Motor neuron (in vitro differentiated cells): ENCODE measurements at regions not wholly inside any gene's neighbourhood (a gene's known extent, or its start where the extent isn't known, plus 50 kb on each side); places are given as distances from the start of the nearest gene placed in this dataset.
A peak's percentile ranks its signal among the peaks of the same experiment; 100 is the strongest.

Experiments
- ATAC-seq, 8 experiments: fragments of 200-7000 bp; cut with Tn5 transposase; replicated peaks in 6 of 8; 2 replicates each; pipeline ENCODE4 v1.8.0; 2021; ENCODE audit warnings: mild to moderate bottlenecking in 8 of 8, moderate library complexity in 8 of 8
- H3K27ac ChIP-seq, 2 donors: fragments of 250-450 bp; sonication (Bioruptor Pico); 2 replicates each; pipeline ENCODE4 v1.9.0; 2021; ENCODE audit warnings: antibody characterized with exemption in 2 of 2, mild to moderate bottlenecking in 2 of 2, moderate library complexity in 1 of 2
- H3K4me1 ChIP-seq, 2 donors: fragments of 250-450 bp; sonication (Bioruptor Pico); replicated peaks in 1 of 2; 2 replicates each; pipeline ENCODE4 v1.6.1; 2021; ENCODE audit warnings: antibody characterized with exemption in 2 of 2, mild to moderate bottlenecking in 2 of 2, moderate library complexity in 1 of 2
- H3K4me3 ChIP-seq, 5 donors: fragments of 250-450 bp; sonication (Bioruptor Pico); 2 replicates each; pipeline ENCODE4 v1.9.0; 2021; ENCODE audit warnings: antibody characterized with exemption in 5 of 5, mild to moderate bottlenecking in 5 of 5, moderate library complexity in 4 of 5
- WGBS, 10 experiments: fragments of 450-650 bp; shearing (Covaris generic); methylation state at CpG; one replicate each; pipeline ENCODE4 v1.0.0; 2022; 5-methylcytosine and 5-hydroxymethylcytosine counted together
- in situ Hi-C, 9 experiments: fragments of 400-800 bp; cut with MboI; loops; one replicate each; pipeline ENCODE4 v1.15.0; 2021; ENCODE audit warnings: low sequenced_read_pairs in 9 of 9, low pct_unique_long_range_greater_than_20kb in 2 of 9; ENCODE audit not compliant: unreplicated experiment in 9 of 9

DNA sequence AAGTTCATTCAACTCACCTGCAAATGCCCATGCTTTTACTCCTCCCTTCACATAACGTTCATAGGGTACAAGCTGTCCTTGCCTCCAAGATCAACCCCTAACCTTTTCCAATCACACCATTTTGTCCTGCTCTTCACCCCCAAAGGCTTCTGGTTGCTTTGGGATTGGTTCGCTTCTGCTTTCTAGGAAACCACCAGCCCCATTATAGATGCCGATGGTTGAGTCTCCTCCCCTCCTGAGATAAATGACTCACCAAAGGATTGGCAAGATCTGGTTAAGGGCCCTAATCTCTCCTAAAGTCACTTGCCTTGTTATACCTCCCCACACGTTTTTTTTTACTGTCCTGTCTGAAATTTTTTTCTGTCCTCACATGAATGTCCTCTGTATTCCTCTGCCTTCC, 311.4 kb downstream of the HACE1 start:
- no peaks in the 10 kb centered on the region for H3K4me1 ChIP-seq
- H3K4me3 ChIP-seq: no peak overlapping the region
- ATAC-seq: no peak
- 14 to 90% (median 39%) methylated on average over 1 to 4 of the region's 4 CpGs; no CpG with 5 or more reads in 1 of the 10 experiments for WGBS, 10 experiments
- no peak overlapping the region for H3K27ac ChIP-seq
- in situ Hi-C loops: loop anchor here in 1 of 9 experiments (25.0 kb wide), 1 partner anchor 214 kb away; no protein-coding TSS in a partner anchor

DNA sequence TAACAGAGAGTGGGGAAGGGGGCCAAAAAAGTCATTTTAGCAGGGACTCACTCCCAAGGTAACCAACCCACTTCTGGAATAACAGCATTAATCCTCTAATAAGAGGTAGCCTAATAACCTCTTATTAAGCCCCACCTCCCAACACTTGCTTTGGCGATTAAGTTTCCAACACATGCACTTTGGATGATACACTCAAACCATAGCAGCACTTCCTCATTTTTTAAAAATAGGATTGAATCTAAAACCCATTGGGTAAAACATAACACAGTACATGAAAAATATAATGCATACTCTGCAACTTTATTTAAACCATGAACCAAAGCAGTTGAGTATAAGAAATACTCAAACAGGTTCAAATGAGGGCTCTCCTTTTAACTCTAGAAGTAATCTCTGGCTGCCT, 318.3 kb downstream of the HACE1 start:
- in situ Hi-C loops: loop anchor here in 1 of 9 experiments (25.0 kb wide), 1 partner anchor 221 kb away; no protein-coding TSS in a partner anchor
- no peaks in the 10 kb centered on the region for H3K4me1 ChIP-seq
- no peak overlapping the region for H3K4me3 ChIP-seq
- WGBS, 10 experiments: 17 to 100% (median 100%) methylated on average over 1 of the region's 1 CpG; no CpG with 5 or more reads in 3 of the 10 experiments
- no peak for ATAC-seq
- H3K27ac ChIP-seq: no peak overlapping the region

DNA sequence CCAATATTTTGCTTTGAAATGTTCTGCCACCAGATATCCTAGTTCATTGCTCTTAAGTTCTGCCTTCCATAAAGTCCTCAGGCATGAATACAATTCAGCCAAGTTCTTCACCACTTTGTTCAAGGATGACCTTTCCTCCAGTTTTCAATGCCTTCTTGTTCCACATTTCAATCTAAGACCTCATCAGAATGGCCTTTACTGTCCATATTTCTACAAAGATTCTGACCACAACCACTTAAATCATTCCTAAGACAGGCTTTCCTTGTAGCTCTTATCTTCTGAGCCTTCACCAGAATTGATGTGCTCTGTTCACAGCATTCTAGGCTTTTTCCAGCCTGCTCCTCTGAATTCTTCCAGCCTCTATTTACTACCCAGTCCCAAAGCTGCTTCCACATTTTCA, 319.0 kb downstream of the HACE1 start:
- no peak overlapping the region for H3K4me3 ChIP-seq
- in situ Hi-C loops: loop anchor here in 1 of 9 experiments (25.0 kb wide), 1 partner anchor 222 kb away; no protein-coding TSS in a partner anchor
- ATAC-seq: no peak

DNA sequence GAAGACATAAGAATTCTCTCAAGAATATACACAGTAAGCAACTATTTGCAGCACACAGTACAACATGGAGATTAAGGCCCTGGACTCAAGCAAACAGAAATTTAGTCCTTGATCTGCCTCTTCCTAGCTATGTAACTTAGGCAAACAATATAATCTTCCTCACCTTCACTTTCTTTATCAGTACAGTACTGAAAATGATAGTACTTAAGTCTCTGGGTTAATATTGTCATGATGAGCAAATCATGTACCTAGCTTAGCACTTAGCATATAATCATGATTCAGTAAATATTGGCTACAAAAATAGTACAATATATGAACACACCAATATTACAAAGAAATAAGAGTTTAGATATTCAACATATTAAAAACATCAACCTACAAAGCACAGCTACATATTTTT, 320.5 kb downstream of the HACE1 start:
- in situ Hi-C loops: loop anchor here in 1 of 9 experiments (25.0 kb wide), 1 partner anchor 223 kb away; no protein-coding TSS in a partner anchor
- Histone ChIP-seq H3K4me1 (no peaks in the 10 kb centered on the region), H3K27ac (no peak overlapping the region), H3K4me3 (no peak overlapping the region)
- ATAC-seq: no peak

More for the DNA sequence above, 319.0 kb downstream of the HACE1 start:
- no peaks in the 10 kb centered on the region for H3K4me1 ChIP-seq
- no peak overlapping the region for H3K27ac ChIP-seq

DNA sequence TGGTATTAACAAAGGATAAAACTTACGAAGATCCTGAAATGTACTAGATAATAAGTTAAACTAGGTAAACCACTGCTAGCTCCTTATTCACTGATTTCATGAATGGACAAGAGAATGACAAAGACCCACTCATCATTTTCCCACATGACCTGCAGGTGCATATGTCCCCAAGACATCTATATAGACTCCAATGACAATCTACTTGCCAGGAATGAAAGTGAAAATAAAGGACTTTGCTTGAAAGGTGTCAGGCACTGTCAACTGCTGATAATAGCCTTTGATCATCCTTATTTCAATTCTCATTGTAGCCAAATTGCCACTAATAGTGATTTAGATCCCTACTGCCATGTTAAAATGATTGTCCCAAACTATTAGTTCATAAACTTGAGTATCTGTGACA, 321.8 kb downstream of the HACE1 start:
- ATAC-seq: no peak
- in situ Hi-C loops: loop anchor here in 1 of 9 experiments (25.0 kb wide), 1 partner anchor 224 kb away; no protein-coding TSS in a partner anchor
- no peak overlapping the region for H3K27ac ChIP-seq
- H3K4me3 ChIP-seq: no peak overlapping the region
- H3K4me1 ChIP-seq: no peaks in the 10 kb centered on the region
- 33 to 100% (median 80%) methylated on average over 1 of the region's 1 CpG; no CpG with 5 or more reads in 3 of the 10 experiments for WGBS, 10 experiments

DNA sequence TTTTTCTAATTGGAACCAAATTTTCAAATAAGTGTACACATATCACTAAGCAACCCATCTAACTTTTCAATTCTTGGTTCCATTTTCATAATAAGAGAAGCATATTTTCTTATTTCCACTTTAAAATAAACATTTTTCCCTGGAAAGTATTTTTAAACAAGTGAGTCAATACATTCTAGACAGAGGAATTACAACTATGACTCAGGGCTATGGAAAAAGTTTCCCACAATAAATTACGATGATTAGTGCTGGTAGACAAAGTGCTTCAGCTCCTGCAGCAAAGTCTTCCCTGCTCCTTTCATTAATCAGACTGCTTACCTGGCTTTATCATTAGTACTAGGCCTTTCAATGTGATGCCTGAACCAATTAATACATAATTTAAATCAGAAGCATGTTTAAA, 322.5 kb downstream of the HACE1 start:
- no peak overlapping the region for H3K27ac ChIP-seq
- H3K4me3 ChIP-seq: no peak overlapping the region
- 0 to 100% (median 96%) methylated on average over 1 of the region's 1 CpG; no CpG with 5 or more reads in 2 of the 10 experiments for WGBS, 10 experiments
- in situ Hi-C loops: loop anchor here in 1 of 9 experiments (25.0 kb wide), 1 partner anchor 225 kb away; no protein-coding TSS in a partner anchor
- ATAC-seq: peak in 4 of 8 experiments; percentile 35 to 48 (median 40)
- no peaks in the 10 kb centered on the region for H3K4me1 ChIP-seq

DNA sequence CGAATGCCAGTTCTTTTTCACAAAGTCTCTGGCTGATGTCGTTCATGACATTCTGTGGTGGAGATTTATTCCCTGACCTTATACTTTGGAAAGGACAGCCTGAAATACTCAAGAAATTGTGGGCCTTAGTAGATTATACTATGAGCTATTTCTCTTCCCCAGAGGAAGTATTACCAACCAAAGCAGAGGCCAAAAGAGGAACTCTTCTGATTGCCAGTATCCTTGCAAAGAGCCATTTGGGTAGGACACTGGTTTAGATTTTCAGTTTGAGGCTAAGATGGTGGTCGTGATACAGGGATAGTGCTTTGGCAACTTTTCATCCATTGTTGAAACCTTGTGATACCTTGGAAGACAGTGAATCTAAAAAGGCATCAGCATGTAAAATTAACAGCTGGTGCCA, 327.3 kb downstream of the HACE1 start:
- Histone ChIP-seq H3K4me3 (no peak overlapping the region), H3K27ac (no peak overlapping the region), H3K4me1 (no peaks in the 10 kb centered on the region)
- WGBS, 10 experiments: 33 to 100% (median 78%) methylated on average over 1 to 3 of the region's 3 CpGs
- ATAC-seq: no peak
- in situ Hi-C loops: loop anchor here in 1 of 9 experiments (25.0 kb wide), 1 partner anchor 230 kb away; no protein-coding TSS in a partner anchor

DNA sequence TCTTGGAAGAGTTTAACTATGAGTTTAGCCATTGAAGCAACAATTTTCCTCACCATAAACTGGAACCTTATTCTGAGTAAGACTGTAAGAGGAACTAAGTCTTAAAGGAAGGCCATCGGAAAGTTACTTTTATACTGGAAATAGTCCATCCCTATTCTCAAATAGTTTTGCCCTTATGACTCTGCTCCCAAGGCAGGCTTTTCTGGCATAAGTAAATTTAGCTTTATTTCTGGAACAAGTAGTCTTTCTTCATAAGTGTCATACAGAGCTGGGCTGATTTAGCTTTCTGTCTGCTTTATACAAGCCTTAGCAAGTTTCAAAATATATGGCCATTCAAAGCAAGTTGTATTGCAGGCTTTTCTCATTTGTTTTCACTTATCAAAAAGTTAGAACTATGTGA, 328.1 kb downstream of the HACE1 start:
- WGBS, 10 experiments: 0 to 100% (median 100%) methylated on average over 1 of the region's 1 CpG; no CpG with 5 or more reads in 3 of the 10 experiments
- H3K27ac ChIP-seq: no peak overlapping the region
- no peak overlapping the region for H3K4me3 ChIP-seq
- in situ Hi-C loops: loop anchor here in 1 of 9 experiments (25.0 kb wide), 1 partner anchor 231 kb away; no protein-coding TSS in a partner anchor
- no peak for ATAC-seq
- no peaks in the 10 kb centered on the region for H3K4me1 ChIP-seq

DNA sequence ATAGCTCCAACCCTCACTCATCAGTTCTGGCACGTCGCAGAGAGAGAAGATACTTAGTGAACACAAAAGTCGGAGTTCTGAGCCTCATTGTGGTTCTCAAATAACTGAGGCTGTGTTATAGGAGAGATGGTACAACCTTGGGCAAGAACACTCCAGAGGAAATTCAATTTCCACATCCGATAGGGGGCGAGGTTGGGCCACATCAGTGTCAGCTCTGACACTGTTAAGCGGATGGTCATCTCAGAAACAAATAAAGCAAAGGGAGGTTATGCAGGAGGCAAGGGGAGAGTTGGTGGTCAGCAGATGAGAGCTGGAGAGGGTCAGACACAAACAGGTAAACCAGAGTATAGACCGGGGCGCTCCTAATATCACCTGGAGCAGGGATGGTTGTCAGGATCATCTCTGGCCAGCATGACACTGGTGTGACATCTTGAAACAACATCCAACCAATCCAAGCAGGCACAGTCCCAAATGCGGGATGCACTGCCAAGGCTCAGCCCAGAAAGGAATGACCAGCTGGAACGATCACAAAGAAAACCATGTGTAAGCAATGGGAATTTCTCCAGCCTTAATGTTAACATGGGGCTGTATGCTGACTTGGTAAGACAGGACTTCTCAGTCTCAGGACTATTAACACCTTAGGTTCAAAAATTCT, 331.8 kb downstream of the HACE1 start:
- Histone ChIP-seq H3K4me1 (peaks cover 3% of the 10 kb centered on the region in 2 donors), H3K4me3 (no peak overlapping the region), H3K27ac (no peak overlapping the region)
- in situ Hi-C loops: loop anchor here in 1 of 9 experiments (25.0 kb wide), 1 partner anchor 234 kb away; no protein-coding TSS in a partner anchor
- 38 to 100% (median 67%) methylated on average over 1 to 9 of the region's 10 CpGs; no CpG with 5 or more reads in 3 of the 10 experiments for WGBS, 10 experiments
- peak in 4 of 8 experiments; percentile 38 to 76 (median 64) for ATAC-seq

DNA sequence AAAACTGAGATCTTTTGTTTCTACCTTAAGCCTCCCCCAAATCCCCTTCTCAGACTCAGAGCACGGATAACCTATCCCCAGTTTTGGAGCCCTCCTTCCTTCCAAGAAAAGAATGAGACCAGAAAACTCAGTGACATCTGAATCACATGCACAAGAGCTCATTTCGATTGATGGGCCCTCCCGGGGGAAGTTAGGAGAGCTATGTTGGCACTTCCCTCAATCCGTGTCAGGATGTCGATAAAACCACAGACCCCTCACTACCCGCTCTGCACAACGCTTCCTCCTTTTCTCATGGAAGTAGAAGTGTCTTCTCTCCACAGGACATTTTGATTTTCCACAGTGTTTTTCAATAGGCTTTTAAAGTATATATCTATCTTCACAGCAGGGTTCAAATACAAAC, 332.4 kb downstream of the HACE1 start:
- ATAC-seq: no peak
- WGBS, 10 experiments: 25 to 100% (median 83%) methylated on average over 1 to 7 of the region's 7 CpGs; no CpG with 5 or more reads in 1 of the 10 experiments
- Histone ChIP-seq H3K27ac (no peak overlapping the region), H3K4me3 (no peak overlapping the region), H3K4me1 (peaks cover 3% of the 10 kb centered on the region in 2 donors)
- in situ Hi-C loops: loop anchor here in 1 of 9 experiments (25.0 kb wide), 1 partner anchor 235 kb away; no protein-coding TSS in a partner anchor

DNA sequence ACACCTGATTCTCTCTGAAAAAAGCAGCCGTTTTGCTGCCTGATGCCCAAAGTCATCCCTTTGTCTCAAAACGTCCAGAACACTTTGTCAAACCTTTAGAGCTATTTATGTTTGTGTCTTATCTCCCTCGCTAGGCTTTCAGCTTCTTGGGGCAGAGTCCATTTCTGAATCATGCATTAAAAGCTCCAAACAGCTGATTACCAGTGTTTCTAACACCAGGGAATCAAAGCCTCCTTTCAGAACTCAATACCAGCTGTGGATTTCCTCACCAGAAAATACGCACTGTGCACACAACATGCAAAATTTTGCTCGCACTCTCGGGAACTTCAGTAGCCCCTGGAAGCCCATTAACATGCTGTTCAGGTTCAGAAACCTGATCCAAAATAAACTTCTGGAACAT, 333.3 kb downstream of the HACE1 start:
- H3K27ac ChIP-seq: no peak overlapping the region
- H3K4me1 ChIP-seq: peaks cover 3 to 5% of the 10 kb centered on the region in 2 donors
- in situ Hi-C loops: loop anchor here in 1 of 9 experiments (25.0 kb wide), 1 partner anchor 236 kb away; no protein-coding TSS in a partner anchor
- H3K4me3 ChIP-seq: no peak overlapping the region
- ATAC-seq: peak in 1 of 8 experiments; percentile 33
- 7 to 80% (median 58%) methylated on average over 3 to 6 of the region's 6 CpGs; no CpG with 5 or more reads in 2 of the 10 experiments for WGBS, 10 experiments

DNA sequence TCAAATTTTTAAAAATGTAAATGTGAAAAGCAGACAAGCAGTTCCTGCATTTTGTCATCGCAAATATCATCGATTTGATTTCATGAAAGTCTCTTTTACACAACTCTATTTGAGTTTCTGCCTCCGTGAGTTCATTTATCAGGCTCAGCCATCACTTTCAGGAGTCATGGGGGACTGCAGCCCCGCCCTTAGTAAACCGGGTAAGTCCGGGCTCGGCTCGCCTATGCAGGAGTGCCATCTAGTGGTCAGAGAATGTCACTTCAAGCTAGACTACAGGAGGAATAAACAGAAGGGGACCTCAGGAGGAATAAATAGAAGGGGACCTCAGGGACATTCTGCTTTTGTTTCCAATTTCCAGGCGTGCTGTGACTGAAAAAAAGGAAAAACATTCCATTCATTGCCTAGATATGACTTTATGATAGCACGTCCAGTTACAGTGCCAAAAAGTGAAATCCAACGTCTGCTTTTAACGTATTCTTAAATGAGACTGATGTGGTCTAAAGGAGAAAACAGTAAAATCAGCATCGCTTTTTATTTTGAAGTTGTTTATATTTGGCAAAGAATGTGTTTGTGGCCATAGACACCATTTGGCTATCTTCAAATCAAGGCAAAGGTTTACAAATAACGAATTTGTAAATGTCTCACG, 333.9 kb downstream of the HACE1 start:
- 13 to 100% (median 32%) methylated on average over 1 to 14 of the region's 15 CpGs for WGBS, 10 experiments
- peak; percentile 84 to 95 (median 92) for ATAC-seq
- Histone ChIP-seq H3K4me1 (peaks cover 5 to 11% of the 10 kb centered on the region in 2 donors), H3K4me3 (no peak overlapping the region), H3K27ac (no peak overlapping the region)
- in situ Hi-C loops: loop anchor here in 1 of 9 experiments (25.0 kb wide), 1 partner anchor 237 kb away; no protein-coding TSS in a partner anchor

DNA sequence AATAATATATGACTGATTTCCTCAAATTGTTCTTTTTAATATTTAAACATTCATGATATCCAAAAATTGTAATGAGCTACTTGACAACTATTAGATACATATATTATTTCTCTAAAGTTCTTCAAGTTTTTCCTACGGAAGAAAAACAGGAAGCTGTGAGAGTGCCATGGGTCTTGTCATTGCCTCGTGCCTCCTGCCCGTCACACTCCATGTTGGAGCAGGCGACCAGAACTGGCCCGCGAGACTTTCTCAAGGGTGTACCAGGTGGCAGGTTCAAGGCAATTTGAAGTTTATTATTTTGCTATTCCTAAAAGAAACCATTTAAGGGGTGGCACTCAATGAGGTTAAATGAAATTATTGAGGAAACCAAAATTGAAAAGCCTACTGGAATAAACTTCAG, 337.2 kb downstream of the HACE1 start:
- no peak for ATAC-seq
- Histone ChIP-seq H3K4me3 (no peak overlapping the region), H3K27ac (no peak overlapping the region), H3K4me1 (peaks cover 5 to 16% of the 10 kb centered on the region in 2 donors)
- 62 to 100% (median 87%) methylated on average over 1 to 6 of the region's 6 CpGs; no CpG with 5 or more reads in 1 of the 10 experiments for WGBS, 10 experiments
- in situ Hi-C loops: no loop called here
